ENCODE measurements at regions not wholly inside any gene's neighbourhood (a gene's known extent, or its start where the extent isn't known, plus 50 kb on each side); places are given as distances from the start of the nearest gene placed in this dataset.

DNA sequence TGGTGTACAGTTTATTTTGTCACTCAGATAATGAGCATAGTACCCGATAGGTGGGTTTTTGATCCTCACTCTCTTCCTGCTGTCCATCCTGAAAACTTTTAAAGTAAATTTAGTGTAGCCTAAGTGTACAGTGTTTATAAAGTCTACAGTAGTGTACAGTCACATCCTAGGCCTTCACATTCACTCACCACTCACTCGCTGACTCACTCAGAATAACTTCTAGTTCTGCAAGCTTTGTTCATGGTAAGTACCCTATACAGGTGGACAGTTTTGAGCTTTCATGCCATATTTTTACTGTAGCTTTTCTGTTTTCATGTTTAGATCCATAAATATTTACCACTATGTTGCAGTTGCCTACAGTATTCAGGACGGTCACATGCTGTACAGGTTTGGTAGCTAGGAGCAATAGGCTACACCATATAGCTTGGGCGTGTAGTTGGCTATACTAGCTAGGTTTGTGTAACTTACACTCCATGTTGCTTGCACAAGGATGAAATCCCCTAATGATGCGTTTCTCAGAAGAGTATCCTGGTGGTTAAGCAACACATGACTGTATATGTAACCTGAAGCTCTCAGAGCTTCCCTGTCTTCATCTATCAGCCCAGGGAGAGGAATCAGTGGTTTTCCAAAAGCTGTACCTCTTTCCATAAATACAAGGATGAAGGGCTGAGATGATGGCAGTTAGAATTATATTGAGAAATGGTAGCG is 87.6 kb upstream of the SLC25A26 start:
- Mint-ChIP-seq H3K4me1 (ENCODE audit: low read depth, unreplicated experiment) (no peaks in the 10 kb centered on the region), H3K4me3 (ENCODE audit: unreplicated experiment) (no peak overlapping the region), H3K27me3 (ENCODE audit: unreplicated experiment) (no peaks in the 10 kb centered on the region), H3K36me3 (ENCODE audit: unreplicated experiment) (no peaks in the 10 kb centered on the region), H3K27ac (ENCODE audit: unreplicated experiment) (no peak overlapping the region), H3K9me3 (ENCODE audit: unreplicated experiment) (no peaks in the 10 kb centered on the region)
- TF ChIP-seq, protein P1, sequence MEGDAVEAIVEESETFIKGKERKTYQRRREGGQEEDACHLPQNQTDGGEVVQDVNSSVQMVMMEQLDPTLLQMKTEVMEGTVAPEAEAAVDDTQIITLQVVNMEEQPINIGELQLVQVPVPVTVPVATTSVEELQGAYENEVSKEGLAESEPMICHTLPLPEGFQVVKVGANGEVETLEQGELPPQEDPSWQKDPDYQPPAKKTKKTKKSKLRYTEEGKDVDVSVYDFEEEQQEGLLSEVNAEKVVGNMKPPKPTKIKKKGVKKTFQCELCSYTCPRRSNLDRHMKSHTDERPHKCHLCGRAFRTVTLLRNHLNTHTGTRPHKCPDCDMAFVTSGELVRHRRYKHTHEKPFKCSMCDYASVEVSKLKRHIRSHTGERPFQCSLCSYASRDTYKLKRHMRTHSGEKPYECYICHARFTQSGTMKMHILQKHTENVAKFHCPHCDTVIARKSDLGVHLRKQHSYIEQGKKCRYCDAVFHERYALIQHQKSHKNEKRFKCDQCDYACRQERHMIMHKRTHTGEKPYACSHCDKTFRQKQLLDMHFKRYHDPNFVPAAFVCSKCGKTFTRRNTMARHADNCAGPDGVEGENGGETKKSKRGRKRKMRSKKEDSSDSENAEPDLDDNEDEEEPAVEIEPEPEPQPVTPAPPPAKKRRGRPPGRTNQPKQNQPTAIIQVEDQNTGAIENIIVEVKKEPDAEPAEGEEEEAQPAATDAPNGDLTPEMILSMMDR (IDR thresholded peaks at IDR 0.05; ENCODE audit: partially characterized antibody, unreplicated experiment) = no peak
- no peak for DNase-seq

DNA sequence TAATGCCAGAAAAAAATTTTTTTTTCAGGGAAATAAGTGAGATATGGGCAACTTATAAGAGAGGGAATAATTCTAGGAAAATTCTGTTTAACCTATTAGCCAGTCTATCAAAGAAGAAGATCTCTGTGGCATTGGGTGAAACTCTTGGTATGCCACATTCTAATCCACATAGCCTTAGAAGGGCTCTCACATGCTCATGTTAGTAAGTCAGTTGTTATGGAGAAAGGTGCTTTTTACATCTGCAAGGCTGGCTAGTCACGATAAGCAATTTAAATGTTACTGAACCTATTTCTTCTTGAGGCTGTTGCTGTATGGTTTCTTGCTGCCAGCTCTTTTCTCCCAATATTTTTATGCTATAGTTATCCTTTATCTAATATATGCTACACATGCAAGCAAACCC is 89.9 kb upstream of the MAGI1 start:
- no peak overlapping the region for H3K27ac Mint-ChIP-seq (ENCODE audit: unreplicated experiment)
- H3K9me3 Mint-ChIP-seq (ENCODE audit: unreplicated experiment) = no peaks in the 10 kb centered on the region
- TF ChIP-seq, protein P1 (IDR thresholded peaks at IDR 0.05; ENCODE audit: partially characterized antibody, unreplicated experiment) = no peak
- H3K4me1 Mint-ChIP-seq (ENCODE audit: low read depth, unreplicated experiment) = no peaks in the 10 kb centered on the region
- H3K4me3 Mint-ChIP-seq (ENCODE audit: unreplicated experiment) = no peak overlapping the region
- DNase-seq = no peak
- no peaks in the 10 kb centered on the region for H3K27me3 Mint-ChIP-seq (ENCODE audit: unreplicated experiment)
- H3K36me3 Mint-ChIP-seq (ENCODE audit: unreplicated experiment) = no peaks in the 10 kb centered on the region

DNA sequence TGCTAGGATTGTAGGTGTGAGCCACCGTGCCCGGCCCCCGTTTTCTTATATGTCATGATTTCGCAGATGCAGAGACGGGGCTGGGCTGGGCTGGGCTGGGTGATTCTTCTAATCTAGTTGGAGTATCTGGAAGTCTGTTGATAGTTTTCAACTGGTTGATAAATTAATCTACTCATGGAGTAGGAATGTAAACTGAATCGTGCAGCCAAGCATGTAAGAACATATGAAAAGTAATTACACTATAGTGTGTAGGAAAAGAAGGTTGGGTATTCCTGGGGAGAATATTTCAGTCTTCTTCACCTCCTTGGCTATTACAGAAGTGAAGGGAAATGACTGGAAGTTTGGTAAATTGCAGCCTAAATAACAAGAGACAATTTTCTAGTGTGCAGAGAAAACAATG is 82.6 kb upstream of the MAGI1 start:
- H3K27me3 Mint-ChIP-seq (ENCODE audit: unreplicated experiment) = no peaks in the 10 kb centered on the region
- H3K36me3 Mint-ChIP-seq (ENCODE audit: unreplicated experiment) = no peaks in the 10 kb centered on the region
- DNase-seq = no peak
- TF ChIP-seq, protein P1 (IDR thresholded peaks at IDR 0.05; ENCODE audit: partially characterized antibody, unreplicated experiment) = no peak
- no peak overlapping the region for H3K27ac Mint-ChIP-seq (ENCODE audit: unreplicated experiment)
- H3K4me3 Mint-ChIP-seq (ENCODE audit: unreplicated experiment) = no peak overlapping the region
- no peaks in the 10 kb centered on the region for H3K4me1 Mint-ChIP-seq (ENCODE audit: low read depth, unreplicated experiment)
- H3K9me3 Mint-ChIP-seq (ENCODE audit: unreplicated experiment) = no peaks in the 10 kb centered on the region

DNA sequence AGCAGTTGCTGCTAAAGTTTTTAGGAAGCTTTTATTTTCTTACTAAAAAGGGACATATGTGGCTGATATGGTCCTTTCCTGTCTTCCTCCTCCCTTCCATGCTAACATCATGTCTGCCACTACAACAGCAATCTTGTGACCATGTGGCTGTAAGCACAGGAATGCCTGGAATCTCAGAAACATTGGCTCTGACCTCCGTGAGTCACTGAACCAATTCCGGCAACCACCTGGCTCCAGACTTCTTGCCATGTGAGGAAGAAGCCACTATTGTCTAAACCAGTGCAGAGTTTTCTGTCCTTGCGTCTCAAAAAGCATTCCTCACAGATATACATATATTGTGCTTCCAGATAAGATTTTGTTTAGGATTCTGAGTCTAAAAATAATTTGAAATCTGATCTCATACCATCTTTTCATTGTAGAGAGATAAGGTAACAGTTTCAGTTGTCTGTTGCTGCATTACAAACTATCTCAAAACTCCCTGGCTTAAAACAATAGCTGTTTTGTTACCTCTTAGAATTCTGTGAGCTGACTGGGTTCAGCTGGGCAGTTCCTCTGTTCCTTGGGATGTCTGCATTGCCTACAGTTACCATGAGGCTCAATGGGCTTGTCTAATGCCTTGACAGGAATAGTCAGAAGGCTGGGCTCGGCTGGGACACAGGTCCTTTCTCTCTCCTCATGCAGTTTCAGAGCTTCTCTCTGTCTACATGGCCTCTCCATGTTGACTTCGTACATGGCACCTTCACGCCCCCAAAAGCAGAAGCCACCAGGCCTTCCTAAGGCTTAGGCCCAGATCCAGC is 77.3 kb upstream of the MAGI1 start:
- Mint-ChIP-seq H3K4me1 (ENCODE audit: low read depth, unreplicated experiment) (no peaks in the 10 kb centered on the region), H3K4me3 (ENCODE audit: unreplicated experiment) (no peak overlapping the region), H3K9me3 (ENCODE audit: unreplicated experiment) (no peaks in the 10 kb centered on the region), H3K27ac (ENCODE audit: unreplicated experiment) (no peak overlapping the region), H3K27me3 (ENCODE audit: unreplicated experiment) (no peaks in the 10 kb centered on the region), H3K36me3 (ENCODE audit: unreplicated experiment) (no peaks in the 10 kb centered on the region)
- DNase-seq = no peak
- TF ChIP-seq, protein P1 (IDR thresholded peaks at IDR 0.05; ENCODE audit: partially characterized antibody, unreplicated experiment) = no peak

DNA sequence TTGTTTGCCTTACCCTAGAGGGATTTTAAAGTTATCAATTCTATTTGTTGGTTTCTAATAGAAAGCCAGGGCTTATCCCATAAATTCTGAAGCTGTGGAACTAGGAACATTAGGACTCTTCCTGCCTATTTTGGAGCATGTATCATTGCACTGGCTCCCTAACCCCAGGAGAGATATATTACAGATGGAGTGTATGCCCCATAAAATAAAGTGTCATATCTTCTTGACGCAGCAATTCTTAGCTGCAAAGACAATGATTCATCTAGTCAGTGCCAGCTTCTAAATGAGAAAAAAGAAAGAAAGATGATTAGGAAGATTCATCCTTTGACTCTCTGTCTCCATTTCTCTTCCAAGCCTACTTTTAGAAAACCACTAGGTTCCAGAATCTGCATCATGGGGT is 74.8 kb upstream of the MAGI1 start:
- H3K4me3 Mint-ChIP-seq (ENCODE audit: unreplicated experiment) = no peak overlapping the region

More for the DNA sequence above, 74.8 kb upstream of the MAGI1 start:
- no peaks in the 10 kb centered on the region for H3K9me3 Mint-ChIP-seq (ENCODE audit: unreplicated experiment)
- no peak overlapping the region for H3K27ac Mint-ChIP-seq (ENCODE audit: unreplicated experiment)
- no peaks in the 10 kb centered on the region for H3K36me3 Mint-ChIP-seq (ENCODE audit: unreplicated experiment)
- no peaks in the 10 kb centered on the region for H3K4me1 Mint-ChIP-seq (ENCODE audit: low read depth, unreplicated experiment)
- H3K27me3 Mint-ChIP-seq (ENCODE audit: unreplicated experiment) = no peaks in the 10 kb centered on the region
- no peak for DNase-seq
- TF ChIP-seq, protein P1 (IDR thresholded peaks at IDR 0.05; ENCODE audit: partially characterized antibody, unreplicated experiment) = no peak
